DND-41 (cell line): ENCODE measurements at regions not wholly inside any gene's neighbourhood (a gene's known extent, or its start where the extent isn't known, plus 50 kb on each side); places are given as distances from the start of the nearest gene placed in this dataset.

Experiments used
- ATAC-seq: fragments of 200-7000 bp; cut with Tn5 transposase; 3 replicates; pipeline ENCODE4 v1.9.1; 2021; ENCODE audit warnings: low read depth; ENCODE audit not compliant: insufficient read depth
- DNase-seq: peaks from one replicate; pipeline ENCODE4 v3.0.0-alpha.2; 2020
- H2AFZ ChIP-seq: 2 replicates; pipeline ENCODE4 v1.6.0; 2012; ENCODE audit warnings: low read depth, low read length
- H3K27ac ChIP-seq: 2 replicates; pipeline ENCODE4 v1.5.1; 2012; ENCODE audit warnings: low read length, inconsistent platforms
- H3K27me3 ChIP-seq: fragments of 200-600 bp; sonication (generic); 2 replicates; pipeline ENCODE4 v1.6.0; 2012; ENCODE audit warnings: low read length, mild to moderate bottlenecking, inconsistent platforms; ENCODE audit not compliant: insufficient read depth, poor library complexity
- H3K36me3 ChIP-seq: 2 replicates; pipeline ENCODE4 v1.5.1; 2012; ENCODE audit warnings: low read length, inconsistent platforms; ENCODE audit not compliant: insufficient read depth
- H3K4me1 ChIP-seq: 2 replicates; pipeline ENCODE4 v1.5.1; 2012; ENCODE audit warnings: mild to moderate bottlenecking, low read length; ENCODE audit not compliant: insufficient read depth
- H3K4me2 ChIP-seq: 2 replicates; pipeline ENCODE4 v1.6.0; 2012; ENCODE audit warnings: mild to moderate bottlenecking, moderate library complexity, low read length, inconsistent platforms; ENCODE audit not compliant: insufficient read depth
- H3K4me3 ChIP-seq, 2 experiments: fragments of 200-600 bp in 1 of 2; shearing (Covaris generic) in 1 of 2; 2 replicates each; pipeline ENCODE4 v1.5.1; 2012 to 2016; ENCODE audit warnings: inconsistent platforms in 2 of 2, low read length in 2 of 2, mild to moderate bottlenecking in 2 of 2, low read depth in 1 of 2, moderate library complexity in 1 of 2
- H3K79me2 ChIP-seq: 2 replicates; pipeline ENCODE4 v1.6.0; 2012; ENCODE audit warnings: low read length, inconsistent platforms; ENCODE audit not compliant: insufficient read depth
- H3K9ac ChIP-seq: 2 replicates; pipeline ENCODE4 v1.6.0; 2012; ENCODE audit warnings: low read depth, mild to moderate bottlenecking, inconsistent platforms, low read length, moderate library complexity
- H3K9me3 ChIP-seq: 2 replicates; pipeline ENCODE4 v1.5.1; 2012; ENCODE audit warnings: low read length, moderate library complexity, mild to moderate bottlenecking, inconsistent platforms; ENCODE audit not compliant: insufficient read depth, severe bottlenecking
- H4K20me1 ChIP-seq: 2 replicates; pipeline ENCODE4 v1.6.0; 2012; ENCODE audit warnings: low read length; ENCODE audit not compliant: insufficient read depth
- EZH2 ChIP-seq: IDR thresholded peaks from 3 replicates; pipeline ENCODE4 v1.6.1; 2012; ENCODE audit warnings: borderline replicate concordance, low read depth, mild to moderate bottlenecking, moderate library complexity, low read length, inconsistent platforms; ENCODE audit not compliant: severe bottlenecking
- TF ChIP-seq, protein P1 (sequence below): IDR thresholded peaks from 2 replicates; pipeline ENCODE4 v1.5.1; 2012; ENCODE audit warnings: borderline replicate concordance, low read length, moderate library complexity, mild to moderate bottlenecking; ENCODE audit not compliant: poor library complexity, severe bottlenecking; ENCODE audit errors: extremely low read depth

DNA sequence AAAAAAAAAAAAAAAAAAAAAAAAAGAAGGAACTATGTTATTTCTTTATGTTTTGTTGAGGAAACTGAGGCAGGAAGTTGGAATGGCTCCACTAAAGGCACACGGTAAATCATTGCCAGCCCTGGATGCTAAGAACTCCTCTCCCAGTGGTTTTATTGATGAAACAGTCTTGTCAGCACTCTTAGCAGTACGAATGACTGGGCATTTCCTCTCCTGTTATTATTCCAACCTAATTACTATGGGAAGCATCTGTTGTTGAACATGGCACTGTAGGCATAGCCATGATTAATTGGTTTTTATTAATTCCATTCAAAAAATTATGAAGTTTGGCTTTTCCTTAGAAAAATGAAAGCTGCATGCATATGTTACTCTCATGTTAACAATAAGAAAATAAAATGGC, 1387.1 kb upstream of the TMEM132C start:
- DNase-seq (no peak), ATAC-seq (no peak)
- Histone ChIP-seq H2AFZ (no peak overlapping the region), H3K4me3 (no peak overlapping the region), H3K4me1 (no peaks in the 10 kb centered on the region), H3K9ac (no peak overlapping the region), H4K20me1 (no peaks in the 10 kb centered on the region), H3K27me3 (no peaks in the 10 kb centered on the region), H3K4me2 (no peak overlapping the region), H3K9me3 (no peaks in the 10 kb centered on the region), H3K36me3 (no peaks in the 10 kb centered on the region), H3K27ac (no peak overlapping the region), H3K79me2 (no peaks in the 10 kb centered on the region)
- no peak for TF ChIP-seq EZH2
- TF ChIP-seq, protein P1, sequence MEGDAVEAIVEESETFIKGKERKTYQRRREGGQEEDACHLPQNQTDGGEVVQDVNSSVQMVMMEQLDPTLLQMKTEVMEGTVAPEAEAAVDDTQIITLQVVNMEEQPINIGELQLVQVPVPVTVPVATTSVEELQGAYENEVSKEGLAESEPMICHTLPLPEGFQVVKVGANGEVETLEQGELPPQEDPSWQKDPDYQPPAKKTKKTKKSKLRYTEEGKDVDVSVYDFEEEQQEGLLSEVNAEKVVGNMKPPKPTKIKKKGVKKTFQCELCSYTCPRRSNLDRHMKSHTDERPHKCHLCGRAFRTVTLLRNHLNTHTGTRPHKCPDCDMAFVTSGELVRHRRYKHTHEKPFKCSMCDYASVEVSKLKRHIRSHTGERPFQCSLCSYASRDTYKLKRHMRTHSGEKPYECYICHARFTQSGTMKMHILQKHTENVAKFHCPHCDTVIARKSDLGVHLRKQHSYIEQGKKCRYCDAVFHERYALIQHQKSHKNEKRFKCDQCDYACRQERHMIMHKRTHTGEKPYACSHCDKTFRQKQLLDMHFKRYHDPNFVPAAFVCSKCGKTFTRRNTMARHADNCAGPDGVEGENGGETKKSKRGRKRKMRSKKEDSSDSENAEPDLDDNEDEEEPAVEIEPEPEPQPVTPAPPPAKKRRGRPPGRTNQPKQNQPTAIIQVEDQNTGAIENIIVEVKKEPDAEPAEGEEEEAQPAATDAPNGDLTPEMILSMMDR = no peak

DNA sequence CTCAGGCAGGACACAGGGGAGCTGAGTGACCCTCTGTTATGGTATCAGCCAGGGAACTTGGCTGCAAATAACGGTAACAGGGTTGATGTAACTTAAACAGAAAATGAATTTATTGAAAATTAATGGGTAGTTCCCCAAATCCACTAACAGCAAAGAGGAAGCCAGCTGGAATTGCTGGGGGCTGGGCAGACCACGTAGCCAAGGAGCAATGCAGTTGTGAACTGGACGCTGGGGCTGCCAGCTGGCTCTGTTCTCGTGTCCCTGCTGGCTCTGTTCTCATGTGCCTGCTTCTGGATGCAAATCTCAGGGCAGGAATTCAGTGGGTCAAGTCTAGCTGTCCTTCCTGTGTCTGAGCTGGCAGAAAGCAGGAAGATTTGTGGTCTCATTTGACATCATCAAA, 1383.3 kb upstream of the TMEM132C start:
- no peak overlapping the region for H3K27ac ChIP-seq
- H2AFZ ChIP-seq = no peak overlapping the region
- no peaks in the 10 kb centered on the region for H3K79me2 ChIP-seq
- no peaks in the 10 kb centered on the region for H3K4me1 ChIP-seq
- H3K9me3 ChIP-seq = no peaks in the 10 kb centered on the region
- no peak overlapping the region for H3K4me3 ChIP-seq
- H3K36me3 ChIP-seq = no peaks in the 10 kb centered on the region
- H3K4me2 ChIP-seq = no peak overlapping the region
- TF ChIP-seq, protein P1 = no peak
- TF ChIP-seq EZH2 = no peak
- ATAC-seq (no peak), DNase-seq (no peak)
- H3K27me3 ChIP-seq = no peaks in the 10 kb centered on the region
- H3K9ac ChIP-seq = no peak overlapping the region
- no peaks in the 10 kb centered on the region for H4K20me1 ChIP-seq

DNA sequence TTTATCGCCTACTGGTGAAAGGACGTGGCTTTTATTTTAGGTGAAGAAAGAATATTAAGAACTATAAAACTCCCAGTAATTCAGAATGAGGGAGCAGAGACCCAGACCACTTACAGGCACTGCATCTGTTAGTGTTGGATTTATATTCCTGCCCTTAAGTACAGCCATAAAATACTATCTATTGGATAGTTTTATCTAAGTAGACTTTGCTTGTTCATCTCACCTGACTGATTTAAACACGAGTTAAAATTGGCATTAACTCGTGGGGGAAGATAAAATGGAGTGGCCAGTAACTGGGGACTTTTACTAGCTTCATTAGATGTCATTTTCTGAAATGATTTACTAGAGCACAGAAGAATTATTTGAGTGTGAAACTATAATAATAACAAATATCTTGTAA, 1377.5 kb upstream of the TMEM132C start:
- DNase-seq (no peak), ATAC-seq (no peak)
- no peaks in the 10 kb centered on the region for H3K9me3 ChIP-seq
- no peak overlapping the region for H3K27ac ChIP-seq
- H3K4me3 ChIP-seq = no peak overlapping the region
- no peaks in the 10 kb centered on the region for H3K36me3 ChIP-seq
- H3K79me2 ChIP-seq = no peaks in the 10 kb centered on the region
- H3K27me3 ChIP-seq = no peaks in the 10 kb centered on the region
- no peak for TF ChIP-seq EZH2
- TF ChIP-seq, protein P1 = no peak
- H4K20me1 ChIP-seq = no peaks in the 10 kb centered on the region
- no peak overlapping the region for H3K9ac ChIP-seq
- no peak overlapping the region for H2AFZ ChIP-seq
- no peak overlapping the region for H3K4me2 ChIP-seq
- H3K4me1 ChIP-seq = no peaks in the 10 kb centered on the region

DNA sequence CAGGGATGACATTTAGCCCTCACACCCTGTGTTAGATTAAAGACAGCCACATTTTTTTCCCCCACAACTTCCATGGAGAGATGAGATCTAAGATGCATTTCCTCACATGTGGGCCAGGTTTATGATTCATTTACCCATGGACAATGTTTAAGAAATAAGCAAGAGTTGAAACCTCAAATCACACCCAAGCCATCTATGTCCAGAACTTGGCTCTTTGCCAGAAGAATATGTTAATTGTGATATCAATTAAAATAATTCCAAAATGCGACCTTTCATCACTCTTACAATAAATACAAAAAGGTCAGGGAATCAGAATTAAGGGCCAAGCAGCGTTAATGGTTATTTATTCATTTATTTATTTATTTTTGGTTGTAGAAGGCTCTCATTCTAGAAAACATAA, 1376.9 kb upstream of the TMEM132C start:
- H3K4me1 ChIP-seq = no peaks in the 10 kb centered on the region
- ATAC-seq (no peak), DNase-seq (no peak)
- no peak overlapping the region for H3K4me2 ChIP-seq
- H3K9ac ChIP-seq = no peak overlapping the region
- no peaks in the 10 kb centered on the region for H3K9me3 ChIP-seq
- H3K27me3 ChIP-seq = no peaks in the 10 kb centered on the region
- no peaks in the 10 kb centered on the region for H3K36me3 ChIP-seq
- H3K79me2 ChIP-seq = no peaks in the 10 kb centered on the region
- H3K4me3 ChIP-seq = no peak overlapping the region
- H2AFZ ChIP-seq = no peak overlapping the region
- H3K27ac ChIP-seq = no peak overlapping the region
- TF ChIP-seq, protein P1 = no peak
- no peak for TF ChIP-seq EZH2
- H4K20me1 ChIP-seq = no peaks in the 10 kb centered on the region
